A673 (cell line): ENCODE measurements at regions not wholly inside any gene's neighbourhood (a gene's known extent, or its start where the extent isn't known, plus 50 kb on each side); places are given as distances from the start of the nearest gene placed in this dataset.

Experiments used
- EZH2 ChIP-seq: fragments of 200-600 bp; sonication (generic); IDR thresholded peaks from 2 replicates; pipeline ENCODE4 v1.6.1; 2017; ENCODE audit warnings: borderline replicate concordance, low read depth, mild to moderate bottlenecking, mixed read lengths, antibody characterized with exemption, low read length; ENCODE audit not compliant: poor library complexity, severe bottlenecking
- TF ChIP-seq, protein P1 (sequence below): fragments of 300-800, 200-600 bp; sonication (generic); conservative IDR thresholded peaks from 2 replicates; pipeline ENCODE4 v1.5.1; 2017; ENCODE audit warnings: low read depth, mild to moderate bottlenecking, antibody characterized with exemption, low read length, moderate library complexity, mixed read lengths

DNA sequence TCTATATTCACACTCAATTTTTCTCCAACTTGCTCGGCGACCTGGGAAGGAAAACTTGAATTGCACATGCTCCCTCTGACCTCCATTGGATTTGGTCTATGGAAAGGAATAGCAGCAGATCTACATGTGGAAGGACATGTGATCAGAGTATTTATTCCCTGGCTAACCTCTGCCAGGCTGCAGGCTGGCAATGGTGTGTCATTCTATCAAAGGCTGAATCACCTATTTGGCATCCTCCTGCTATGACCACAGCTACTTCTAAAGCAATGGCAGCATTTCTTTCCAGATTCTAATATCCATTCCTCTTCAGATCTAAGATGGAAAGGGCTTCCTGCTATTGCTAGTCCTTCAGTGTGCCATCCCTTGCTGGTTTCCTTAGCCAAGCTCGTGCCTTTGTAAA is 144.3 kb upstream of the FREM2 start:
- TF ChIP-seq, protein P1, sequence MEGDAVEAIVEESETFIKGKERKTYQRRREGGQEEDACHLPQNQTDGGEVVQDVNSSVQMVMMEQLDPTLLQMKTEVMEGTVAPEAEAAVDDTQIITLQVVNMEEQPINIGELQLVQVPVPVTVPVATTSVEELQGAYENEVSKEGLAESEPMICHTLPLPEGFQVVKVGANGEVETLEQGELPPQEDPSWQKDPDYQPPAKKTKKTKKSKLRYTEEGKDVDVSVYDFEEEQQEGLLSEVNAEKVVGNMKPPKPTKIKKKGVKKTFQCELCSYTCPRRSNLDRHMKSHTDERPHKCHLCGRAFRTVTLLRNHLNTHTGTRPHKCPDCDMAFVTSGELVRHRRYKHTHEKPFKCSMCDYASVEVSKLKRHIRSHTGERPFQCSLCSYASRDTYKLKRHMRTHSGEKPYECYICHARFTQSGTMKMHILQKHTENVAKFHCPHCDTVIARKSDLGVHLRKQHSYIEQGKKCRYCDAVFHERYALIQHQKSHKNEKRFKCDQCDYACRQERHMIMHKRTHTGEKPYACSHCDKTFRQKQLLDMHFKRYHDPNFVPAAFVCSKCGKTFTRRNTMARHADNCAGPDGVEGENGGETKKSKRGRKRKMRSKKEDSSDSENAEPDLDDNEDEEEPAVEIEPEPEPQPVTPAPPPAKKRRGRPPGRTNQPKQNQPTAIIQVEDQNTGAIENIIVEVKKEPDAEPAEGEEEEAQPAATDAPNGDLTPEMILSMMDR: no peak
- TF ChIP-seq EZH2: no peak
